Neuron (in vitro differentiated cells): ENCODE measurements at regions not wholly inside any gene's neighbourhood (a gene's known extent, or its start where the extent isn't known, plus 50 kb on each side); places are given as distances from the start of the nearest gene placed in this dataset.
"Not testable (repeated sequence)": the region's sequence is repeated elsewhere in the genome, so short reads cannot be mapped to it uniquely, and the experiment has no call there.

Experiments used
- H2AFZ ChIP-seq: one replicate; pipeline ENCODE4 v1.6.1; 2013; ENCODE audit warnings: low read depth, mild to moderate bottlenecking, inconsistent platforms, low read length, moderate library complexity
- H3K27me3 ChIP-seq: one replicate; pipeline ENCODE4 v1.6.1; 2013; ENCODE audit warnings: low read length; ENCODE audit not compliant: insufficient read depth
- H3K36me3 ChIP-seq: one replicate; pipeline ENCODE4 v1.6.1; 2013; ENCODE audit warnings: low read length; ENCODE audit not compliant: insufficient read depth
- H3K4me1 ChIP-seq: one replicate; pipeline ENCODE4 v1.6.1; 2013; ENCODE audit warnings: low read length; ENCODE audit not compliant: insufficient read depth
- H3K4me3 ChIP-seq: 2 replicates; pipeline ENCODE4 v1.5.1; 2013; ENCODE audit warnings: mild to moderate bottlenecking, low read length, moderate library complexity
- H3K9me3 ChIP-seq: one replicate; pipeline ENCODE4 v1.6.1; 2013; ENCODE audit warnings: low read length

DNA sequence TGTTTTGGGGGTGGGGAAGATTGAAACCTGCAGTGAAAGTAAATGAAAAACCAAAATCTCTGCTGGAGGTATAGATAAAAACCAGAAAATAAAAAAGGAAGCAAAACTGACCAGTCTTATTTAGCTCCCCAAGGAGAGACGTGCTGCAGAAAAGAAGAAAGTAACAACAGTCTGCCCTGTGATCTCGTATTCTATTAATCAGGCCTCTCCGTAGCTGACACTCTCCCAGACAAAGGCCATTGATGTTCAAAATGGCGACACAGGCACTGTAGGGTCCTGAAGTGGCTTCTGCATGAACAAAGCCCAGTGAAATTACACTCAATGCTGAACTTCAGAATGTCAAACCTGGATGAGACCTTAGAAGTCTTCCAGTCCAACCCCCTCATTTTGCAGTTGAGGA, 106.6 kb downstream of the NXPE2 start:
- H3K4me1 ChIP-seq: no peaks in the 10 kb centered on the region
- H3K36me3 ChIP-seq: no peaks in the 10 kb centered on the region
- H2AFZ ChIP-seq: no peak overlapping the region
- H3K27me3 ChIP-seq: no peaks in the 10 kb centered on the region
- no peak overlapping the region for H3K4me3 ChIP-seq
- no peaks in the 10 kb centered on the region for H3K9me3 ChIP-seq

DNA sequence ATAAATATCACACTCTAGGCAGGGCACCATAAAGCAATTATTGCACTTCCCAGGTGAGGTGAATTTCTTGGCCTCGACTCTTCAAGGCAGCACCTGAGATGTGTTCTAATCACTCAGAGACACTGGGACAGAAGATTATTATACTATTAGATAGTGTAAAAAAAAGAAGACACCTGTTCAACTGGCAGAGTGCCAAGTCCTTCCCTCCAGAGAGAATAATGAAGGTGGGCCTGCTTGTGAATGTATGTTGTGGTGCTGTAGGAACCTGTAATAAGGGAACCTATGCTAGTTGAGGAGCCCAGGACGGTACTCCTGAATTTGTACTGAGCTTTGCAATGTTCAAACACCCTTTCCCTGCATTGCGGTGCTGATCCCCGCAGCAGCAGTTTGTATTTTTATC, 107.5 kb downstream of the NXPE2 start:
- Histone ChIP-seq H3K4me1 (no peaks in the 10 kb centered on the region), H2AFZ (no peak overlapping the region), H3K27me3 (no peaks in the 10 kb centered on the region), H3K9me3 (no peaks in the 10 kb centered on the region), H3K4me3 (no peak overlapping the region), H3K36me3 (no peaks in the 10 kb centered on the region)

- Histone ChIP-seq H2AFZ (no peak overlapping the region), H3K4me3 (no peak overlapping the region), H3K9me3 (no peaks in the 10 kb centered on the region), H3K27me3 (no peaks in the 10 kb centered on the region), H3K4me1 (no peaks in the 10 kb centered on the region), H3K36me3 (no peaks in the 10 kb centered on the region)
Measured at GRCh38 chr11:114787126-114787525, 108.8 kb downstream of the NXPE2 start.

DNA sequence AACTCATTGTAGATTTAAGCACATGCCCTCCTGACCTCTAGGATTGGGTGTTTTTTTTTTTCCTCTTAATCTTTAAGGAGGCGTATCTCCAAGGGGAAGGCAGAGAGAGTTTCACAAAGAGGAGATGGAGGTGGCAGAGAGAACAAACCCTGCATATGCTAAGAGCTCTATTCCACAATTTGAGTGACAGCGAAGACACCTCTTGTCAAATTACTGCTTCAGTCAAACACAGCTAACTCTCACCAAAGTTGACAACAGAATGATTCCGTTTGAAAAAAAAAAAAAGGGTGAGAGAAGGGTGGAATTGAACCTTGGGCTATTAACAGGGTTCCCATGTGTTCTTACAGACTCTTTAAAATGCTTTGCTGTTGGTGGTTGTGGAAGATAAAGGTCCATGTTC, 112.6 kb downstream of the NXPE2 start:
- H3K36me3 ChIP-seq: no peaks in the 10 kb centered on the region
- no peaks in the 10 kb centered on the region for H3K9me3 ChIP-seq
- H3K4me1 ChIP-seq: no peaks in the 10 kb centered on the region
- H3K4me3 ChIP-seq: no peak overlapping the region
- no peaks in the 10 kb centered on the region for H3K27me3 ChIP-seq
- H2AFZ ChIP-seq: no peak overlapping the region

- Histone ChIP-seq H2AFZ (no peak overlapping the region), H3K4me3 (no peak overlapping the region), H3K9me3 (no peaks in the 10 kb centered on the region), H3K4me1 (no peaks in the 10 kb centered on the region), H3K27me3 (no peaks in the 10 kb centered on the region), H3K36me3 (no peaks in the 10 kb centered on the region)
Measured at GRCh38 chr11:114794048-114794684, 115.8 kb downstream of the NXPE2 start.

GRCh38 chr11:114796954-114797721, 118.8 kb downstream of the NXPE2 start:
- no peaks in the 10 kb centered on the region for H3K36me3 ChIP-seq
- no peak overlapping the region for H2AFZ ChIP-seq
- no peak overlapping the region for H3K4me3 ChIP-seq
- no peaks in the 10 kb centered on the region for H3K4me1 ChIP-seq
- H3K27me3 ChIP-seq: peaks cover 6% of the 10 kb centered on the region
- H3K9me3 ChIP-seq: no peaks in the 10 kb centered on the region

DNA sequence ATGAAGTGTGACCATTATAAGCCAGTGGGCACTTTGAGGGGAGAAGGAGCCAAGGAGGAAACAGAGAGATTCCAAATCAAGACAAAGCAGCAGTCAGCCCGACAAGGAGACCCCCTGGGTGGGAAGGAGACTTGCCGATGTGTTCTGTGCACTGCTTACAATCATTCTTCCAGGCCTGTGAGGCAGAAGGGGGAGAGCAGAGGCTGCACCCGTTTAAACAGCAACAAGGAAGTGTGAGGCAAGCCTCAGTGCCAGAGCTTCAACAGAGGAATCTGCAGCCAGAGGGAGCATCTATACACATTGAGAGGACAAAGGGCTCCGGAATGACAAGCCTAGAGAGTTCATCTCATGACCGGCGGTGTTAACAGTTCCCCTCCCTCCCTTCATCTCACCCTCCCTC, 121.1 kb downstream of the NXPE2 start:
- H3K4me1 ChIP-seq: no peaks in the 10 kb centered on the region
- H3K9me3 ChIP-seq: no peaks in the 10 kb centered on the region
- peaks cover 6% of the 10 kb centered on the region for H3K27me3 ChIP-seq
- H3K4me3 ChIP-seq: no peak overlapping the region
- no peak overlapping the region for H2AFZ ChIP-seq
- H3K36me3 ChIP-seq: no peaks in the 10 kb centered on the region

DNA sequence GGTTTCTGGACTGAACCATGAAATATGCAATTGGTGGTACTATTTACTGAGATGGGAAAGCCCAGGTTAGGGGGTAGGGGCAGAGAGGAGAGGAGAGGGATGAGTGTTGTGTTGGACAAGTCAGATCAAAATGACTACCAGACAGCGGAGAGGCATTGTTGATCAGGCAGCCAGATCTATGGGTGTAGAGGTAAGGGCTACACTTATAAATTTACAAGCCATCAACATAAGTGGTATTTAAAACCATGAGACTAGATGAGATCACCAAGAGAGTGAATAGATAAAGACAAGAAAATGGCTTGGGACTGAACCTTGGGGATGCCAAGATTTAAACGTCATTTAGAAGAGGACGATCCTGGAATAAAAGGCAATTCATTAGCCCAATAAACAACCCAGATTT, 123.4 kb downstream of the NXPE2 start:
- no peak overlapping the region for H2AFZ ChIP-seq
- H3K36me3 ChIP-seq: no peaks in the 10 kb centered on the region
- no peak overlapping the region for H3K4me3 ChIP-seq
- no peaks in the 10 kb centered on the region for H3K4me1 ChIP-seq
- peaks cover 6% of the 10 kb centered on the region for H3K27me3 ChIP-seq
- H3K9me3 ChIP-seq: no peaks in the 10 kb centered on the region

DNA sequence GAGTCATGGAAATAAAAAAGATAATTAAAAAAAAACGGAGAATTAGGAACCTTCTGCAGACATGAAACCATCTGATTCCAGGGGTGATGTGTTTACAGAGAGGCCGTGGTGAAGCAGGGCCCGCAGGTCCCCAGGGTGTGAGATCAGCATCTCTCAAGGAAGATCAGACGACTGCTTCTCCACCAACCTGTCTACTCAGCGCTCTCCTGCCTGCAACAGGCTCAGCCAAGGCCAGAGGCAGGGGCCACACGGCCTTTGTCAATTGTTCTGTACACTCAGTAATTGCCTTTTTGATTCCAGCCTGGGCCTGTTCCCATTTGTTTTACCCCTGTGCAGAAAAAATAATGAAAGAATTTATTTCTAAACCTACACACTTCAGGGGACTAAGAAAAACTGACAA, 124.6 kb downstream of the NXPE2 start:
- H3K9me3 ChIP-seq: no peaks in the 10 kb centered on the region
- H3K27me3 ChIP-seq: peaks cover 6% of the 10 kb centered on the region
- H3K4me3 ChIP-seq: no peak overlapping the region
- no peaks in the 10 kb centered on the region for H3K4me1 ChIP-seq
- no peaks in the 10 kb centered on the region for H3K36me3 ChIP-seq
- H2AFZ ChIP-seq: no peak overlapping the region

DNA sequence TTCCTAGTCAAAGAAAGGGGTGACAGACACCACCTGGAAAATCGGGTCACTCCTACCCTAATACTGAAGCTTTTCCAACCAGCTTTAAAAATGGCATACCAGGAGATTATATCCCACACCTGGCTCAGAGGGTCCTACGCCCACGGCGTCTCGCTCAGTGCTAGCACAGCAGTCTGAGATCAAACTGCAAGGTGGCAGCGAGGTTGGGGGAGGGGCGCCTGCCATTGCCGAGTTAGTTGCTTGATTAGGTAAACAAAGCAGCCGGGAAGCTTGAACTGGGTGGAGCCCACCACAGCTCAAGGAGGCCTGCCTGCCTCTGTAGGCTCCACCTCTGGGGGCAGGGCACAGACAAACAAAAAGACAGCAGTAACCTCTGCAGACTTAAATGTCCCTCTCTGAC, 127.1 kb downstream of the NXPE2 start:
- not testable (repeated sequence) for H3K36me3 ChIP-seq, H3K9me3 ChIP-seq, H3K4me3 ChIP-seq, H2AFZ ChIP-seq, H3K27me3 ChIP-seq, H3K4me1 ChIP-seq

DNA sequence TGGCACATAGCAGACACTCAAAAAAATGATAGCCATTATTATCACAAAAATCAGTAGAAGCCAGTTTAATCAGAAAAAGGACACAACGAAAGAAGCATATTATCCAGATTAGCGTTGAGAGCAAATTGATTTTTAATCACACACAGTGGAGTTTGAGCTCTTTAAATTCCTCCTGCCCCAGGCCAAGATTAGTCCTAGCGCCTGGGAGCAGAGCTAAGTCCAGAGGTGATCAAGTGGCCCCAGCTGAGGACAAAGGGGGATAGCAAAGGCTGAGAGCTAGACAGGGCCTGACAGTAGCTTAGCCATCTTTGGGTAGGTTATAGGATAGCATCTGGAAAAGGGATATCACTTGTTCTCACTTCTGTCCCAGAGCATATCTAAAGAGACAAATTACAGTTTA, 133.6 kb downstream of the NXPE2 start:
- Histone ChIP-seq H3K4me1 (no peaks in the 10 kb centered on the region), H3K9me3 (no peaks in the 10 kb centered on the region), H2AFZ (no peak overlapping the region), H3K4me3 (no peak overlapping the region), H3K27me3 (no peaks in the 10 kb centered on the region), H3K36me3 (no peaks in the 10 kb centered on the region)

GRCh38 chr11:114812733-114813132, 134.4 kb downstream of the NXPE2 start:
- H3K4me1 ChIP-seq: no peaks in the 10 kb centered on the region
- no peaks in the 10 kb centered on the region for H3K36me3 ChIP-seq
- no peak overlapping the region for H2AFZ ChIP-seq
- H3K9me3 ChIP-seq: no peaks in the 10 kb centered on the region
- H3K27me3 ChIP-seq: no peaks in the 10 kb centered on the region
- H3K4me3 ChIP-seq: no peak overlapping the region

DNA sequence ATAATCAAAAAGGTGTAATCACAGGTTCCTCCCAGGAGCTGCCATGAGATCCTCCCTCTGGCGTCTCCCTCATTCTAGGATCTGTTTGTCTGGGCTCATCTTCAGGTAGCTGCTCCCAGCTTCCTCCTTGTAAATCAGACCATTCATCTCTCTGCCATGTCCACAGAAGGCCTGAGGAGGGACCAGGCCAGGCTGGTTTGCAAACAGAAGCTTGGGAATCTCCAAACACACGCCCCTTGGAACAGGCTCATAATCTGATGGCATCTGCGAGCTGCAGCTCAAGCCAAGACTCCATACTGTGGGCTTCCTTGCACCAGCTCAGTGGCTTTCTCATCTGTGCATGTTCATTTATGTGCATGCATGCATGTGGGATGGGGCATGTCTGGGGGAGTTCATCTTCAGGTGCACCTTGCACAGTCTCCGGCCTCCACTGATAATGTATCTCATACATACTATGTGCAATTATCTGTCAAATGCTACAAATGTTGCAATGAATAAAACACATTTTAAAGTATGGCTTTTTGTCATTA, 134.9 kb downstream of the NXPE2 start:
- Histone ChIP-seq H3K4me1 (no peaks in the 10 kb centered on the region), H3K9me3 (no peaks in the 10 kb centered on the region), H3K4me3 (no peak overlapping the region), H2AFZ (no peak overlapping the region), H3K36me3 (no peaks in the 10 kb centered on the region), H3K27me3 (no peaks in the 10 kb centered on the region)
